Testis (tissue), 2 donors: ENCODE measurements at regions not wholly inside any gene's neighbourhood (a gene's known extent, or its start where the extent isn't known, plus 50 kb on each side); places are given as distances from the start of the nearest gene placed in this dataset.

ENCODE experiments used
- DNase-seq: peaks from one replicate; pipeline ENCODE4 v3.0.0-alpha.2; 2019
- H3K27ac ChIP-seq, 2 donors: fragments of 200-600 bp; sonication (generic); one replicate each; pipeline ENCODE4 v1.5.1; 2019
- H3K27me3 ChIP-seq: fragments of 200-600 bp; sonication (generic); one replicate; pipeline ENCODE4 v1.5.1; 2019
- H3K36me3 ChIP-seq: fragments of 200-600 bp; sonication (generic); one replicate; pipeline ENCODE4 v1.5.1; 2017; ENCODE audit warnings: low read depth; ENCODE audit errors: missing control alignments
- H3K4me1 ChIP-seq: fragments of 200-600 bp; sonication (generic); one replicate; pipeline ENCODE4 v1.5.1; 2019
- H3K4me3 ChIP-seq, 2 donors: fragments of 200-600 bp; sonication (generic); one replicate each; pipeline ENCODE4 v1.5.1; 2017 to 2019
- H3K9me3 ChIP-seq: fragments of 200-600 bp; sonication (generic); one replicate; pipeline ENCODE4 v1.5.1; 2017
- CTCF ChIP-seq, 3 experiments: fragments of 450-650 bp in 2 of 3; fragments of 200-600 bp in 1 of 3; sonication (generic) in 1 of 3; IDR thresholded peaks; one replicate each; pipeline ENCODE4 v1.5.1; 2016 to 2019; ENCODE audit warnings: antibody characterized with exemption in 3 of 3, mild to moderate bottlenecking in 2 of 3, moderate library complexity in 1 of 3
- POLR2A ChIP-seq: fragments of 450-650 bp; IDR thresholded peaks from one replicate; pipeline ENCODE4 v1.6.1; 2017; ENCODE audit warnings: antibody characterized with exemption, mild to moderate bottlenecking, moderate library complexity
- WGBS, 2 donors: methylation state at CpG; one replicate each; pipeline ENCODE4 v1.1.5; 2018; 5-methylcytosine and 5-hydroxymethylcytosine counted together
- intact Hi-C: fragments of 100-400 bp; cut with DNase I; formaldehyde crosslinking; loops from one replicate; pipeline ENCODE4 v1.15.1; 2023; ENCODE audit warnings: low total_unique reads

- H3K9me3 ChIP-seq: no peaks in the 10 kb centered on the region
- 78 to 80% methylated on average over 7 of the region's 7 CpGs for WGBS, 2 donors
- DNase-seq: no peak
- no peaks in the 10 kb centered on the region for H3K27me3 ChIP-seq
- no peak overlapping the region for H3K4me3 ChIP-seq
- H3K36me3 ChIP-seq: no peaks in the 10 kb centered on the region
- no peaks in the 10 kb centered on the region for H3K4me1 ChIP-seq
- no peak overlapping the region for H3K27ac ChIP-seq
- intact Hi-C loops: no loop called here
- TF ChIP-seq CTCF (IDR thresholded peaks at IDR 0.05) (no peak), POLR2A (no peak)
Measured at GRCh38 chr14:71229875-71230274, 322.6 kb downstream of the PCNX1 start.

- intact Hi-C loops: no loop called here
- no peak for DNase-seq
- 87 to 89% methylated on average over 9 to 13 of the region's 13 CpGs for WGBS, 2 donors
- TF ChIP-seq CTCF (IDR thresholded peaks at IDR 0.05) (no peak), POLR2A (no peak)
- Histone ChIP-seq H3K27ac (no peak overlapping the region), H3K4me1 (no peaks in the 10 kb centered on the region), H3K36me3 (no peaks in the 10 kb centered on the region), H3K9me3 (no peaks in the 10 kb centered on the region), H3K27me3 (no peaks in the 10 kb centered on the region), H3K4me3 (no peak overlapping the region)
Measured at GRCh38 chr14:71230897-71231296, 323.6 kb downstream of the PCNX1 start.

DNA sequence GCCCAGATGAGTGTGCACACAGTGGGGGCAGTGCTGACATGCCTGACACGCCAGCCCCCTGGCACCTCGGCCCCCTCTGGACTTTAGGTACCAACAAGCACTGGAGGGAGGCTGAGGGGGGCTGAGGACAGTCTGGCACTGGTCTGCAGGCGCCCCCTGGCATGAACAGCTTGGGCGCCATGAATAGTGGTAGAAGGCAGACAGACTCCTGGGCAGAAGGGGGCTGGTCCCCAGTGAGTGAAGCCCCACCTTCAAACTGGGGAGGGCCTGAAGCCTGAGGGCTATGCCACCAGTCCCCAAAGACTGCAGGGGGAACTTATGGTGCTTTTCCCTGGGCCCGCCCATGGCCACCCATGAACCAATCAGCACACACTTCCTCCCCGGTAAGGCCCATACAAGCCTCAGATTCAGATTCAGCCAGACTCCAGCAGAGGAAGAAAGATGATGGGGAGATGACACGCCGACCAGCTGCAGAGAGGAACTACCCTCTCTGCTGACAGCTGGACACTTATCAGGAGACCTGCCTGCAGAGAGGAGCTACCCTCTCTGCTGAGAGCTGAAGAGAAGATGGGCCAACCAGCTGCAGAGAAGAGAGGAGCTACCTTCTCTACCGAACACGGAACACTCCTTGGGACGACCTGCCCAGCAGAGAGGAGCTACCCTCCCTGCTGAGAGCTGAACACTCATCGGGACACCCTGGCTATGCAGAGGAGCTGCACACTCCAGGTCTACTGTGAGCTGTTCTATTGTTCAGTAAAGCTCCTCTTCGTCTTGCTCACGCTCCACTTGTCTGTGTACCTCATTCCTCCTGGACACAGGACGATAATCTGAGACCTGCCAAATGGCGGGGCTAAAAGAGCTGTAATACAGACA is 324.5 kb downstream of the PCNX1 start:
- no peaks in the 10 kb centered on the region for H3K36me3 ChIP-seq
- H3K27ac ChIP-seq: no peak overlapping the region
- H3K27me3 ChIP-seq: no peaks in the 10 kb centered on the region
- H3K4me3 ChIP-seq: peak overlapping the region in 1 of 2 donors; percentile 17
- WGBS, 2 donors: 62 to 67% methylated on average over 9 to 16 of the region's 16 CpGs
- H3K9me3 ChIP-seq: no peaks in the 10 kb centered on the region
- TF ChIP-seq CTCF (IDR thresholded peaks at IDR 0.05) (no peak), POLR2A (no peak)
- DNase-seq: peak; percentile 25
- no peaks in the 10 kb centered on the region for H3K4me1 ChIP-seq
- intact Hi-C loops: no loop called here

- intact Hi-C loops: no loop called here
- Histone ChIP-seq H3K27ac (no peak overlapping the region), H3K27me3 (no peaks in the 10 kb centered on the region), H3K4me3 (no peak overlapping the region), H3K4me1 (no peaks in the 10 kb centered on the region), H3K9me3 (no peaks in the 10 kb centered on the region), H3K36me3 (no peaks in the 10 kb centered on the region)
- no peak for TF ChIP-seq POLR2A
- no peak for TF ChIP-seq CTCF (IDR thresholded peaks at IDR 0.05)
- WGBS, 2 donors: 86 to 91% methylated on average over 8 to 12 of the region's 12 CpGs
- no peak for DNase-seq
Measured at GRCh38 chr14:71232506-71232905, 325.2 kb downstream of the PCNX1 start.

DNA sequence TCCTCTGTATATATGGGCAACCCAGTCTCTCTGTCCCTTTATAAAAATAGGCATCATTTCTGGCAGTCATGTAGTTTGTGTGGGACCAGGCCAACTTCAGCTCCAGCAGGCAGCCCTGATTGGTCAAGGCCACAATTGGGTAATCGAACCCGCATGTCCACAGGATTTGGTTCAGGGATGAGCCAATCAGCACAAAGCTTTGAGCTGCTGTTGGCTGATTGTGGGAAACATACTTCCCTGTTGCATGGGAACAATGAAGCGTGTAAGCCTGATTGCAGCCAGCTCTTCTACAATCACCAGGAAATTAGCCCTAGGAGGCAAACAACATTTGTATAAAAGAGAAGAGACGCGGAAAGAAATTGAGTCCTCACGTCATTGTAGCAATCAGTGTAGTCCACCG is 328.6 kb downstream of the PCNX1 start:
- peak; percentile 29 for DNase-seq
- no peaks in the 10 kb centered on the region for H3K27me3 ChIP-seq
- TF ChIP-seq POLR2A (no peak), CTCF (IDR thresholded peaks at IDR 0.05) (no peak)
- H3K4me3 ChIP-seq: no peak overlapping the region
- intact Hi-C loops: no loop called here
- WGBS, 2 donors: 82 to 86% methylated on average over 7 of the region's 7 CpGs
- H3K27ac ChIP-seq: no peak overlapping the region
- no peaks in the 10 kb centered on the region for H3K4me1 ChIP-seq
- no peaks in the 10 kb centered on the region for H3K9me3 ChIP-seq
- H3K36me3 ChIP-seq: no peaks in the 10 kb centered on the region
